IMR-90 (cell line): ENCODE measurements at regions not wholly inside any gene's neighbourhood (a gene's known extent, or its start where the extent isn't known, plus 50 kb on each side); places are given as distances from the start of the nearest gene placed in this dataset.

ENCODE experiments used
- ATAC-seq: fragments of 200-7000 bp; cut with Tn5 transposase; 2 replicates; pipeline ENCODE4 v1.9.1; 2020; ENCODE audit warnings: low read depth, mild to moderate bottlenecking, moderate library complexity
- BruUV-seq: library from RNA; stranded (reverse); fragments of 400-500 nt; replicated peaks from 2 replicates; lab custom pipeline; 2021; lab: Mats Ljungman, UMichigan
- CTCF ChIA-PET: fragments of 300-600 bp; formaldehyde crosslinking; extraction: SDS; loops from one replicate; lab custom pipeline; 2021; ENCODE audit warnings: antibody characterized with exemption; lab: Yijun Ruan, JAX
- POLR2A ChIA-PET: fragments of 300-600 bp; sonication (Branson Sonifier 250); formaldehyde crosslinking; loops from one replicate; lab custom pipeline; 2022; ENCODE audit warnings: antibody characterized with exemption; ENCODE audit not compliant: unreplicated experiment; lab: Charles Lee
- DNase-seq: peaks from one replicate; pipeline ENCODE4 v3.0.0; 2013
- H2AFZ ChIP-seq: replicated peaks from 2 replicates; pipeline ENCODE3; 2013; ENCODE audit warnings: low read length, mild to moderate bottlenecking; ENCODE audit not compliant: poor library complexity
- H2AK5ac ChIP-seq: 2 replicates; pipeline ENCODE4 v1.6.1; 2013; ENCODE audit warnings: low read depth, low read length, inconsistent platforms
- H2AK9ac ChIP-seq: replicated peaks from 2 replicates; pipeline ENCODE3; 2013; ENCODE audit warnings: mild to moderate bottlenecking, low read depth, low read length, moderate library complexity; ENCODE audit not compliant: poor library complexity
- H2BK120ac ChIP-seq: 2 replicates; pipeline ENCODE4 v1.6.1; 2013; ENCODE audit warnings: low read depth, low read length, inconsistent platforms
- H2BK15ac ChIP-seq: 3 replicates; pipeline ENCODE4 v1.6.1; 2013; ENCODE audit warnings: low read depth, low read length, inconsistent platforms
- H2BK20ac ChIP-seq: 2 replicates; pipeline ENCODE4 v1.6.1; 2013; ENCODE audit warnings: low read depth, mild to moderate bottlenecking, inconsistent platforms, low read length, moderate library complexity
- H2BK5ac ChIP-seq: 2 replicates; pipeline ENCODE4 v1.6.1; 2013; ENCODE audit warnings: mild to moderate bottlenecking, low read depth, low read length, inconsistent platforms; ENCODE audit not compliant: poor library complexity, severe bottlenecking
- H3K14ac ChIP-seq: replicated peaks from 2 replicates; pipeline ENCODE4 v1.6.1; 2013; ENCODE audit warnings: low read depth, low read length, inconsistent platforms
- H3K18ac ChIP-seq: 2 replicates; pipeline ENCODE4 v1.6.1; 2013; ENCODE audit warnings: low read depth, low read length, control low read depth
- H3K23ac ChIP-seq: 2 replicates; pipeline ENCODE4 v1.6.1; 2013; ENCODE audit warnings: low read depth, low read length, inconsistent platforms
- H3K27ac ChIP-seq: 2 replicates; pipeline ENCODE4 v1.5.1; 2013; ENCODE audit warnings: mild to moderate bottlenecking, control low read depth, low read length; ENCODE audit not compliant: insufficient read depth
- H3K27me3 ChIP-seq: 2 replicates; pipeline ENCODE4 v1.6.1; 2013; ENCODE audit warnings: low read length; ENCODE audit not compliant: control insufficient read depth, insufficient read depth
- H3K36me3 ChIP-seq: 2 replicates; pipeline ENCODE4 v1.6.1; 2013; ENCODE audit warnings: low read length, mixed read lengths; ENCODE audit not compliant: control insufficient read depth, insufficient read depth
- H3K4ac ChIP-seq: 2 replicates; pipeline ENCODE4 v1.6.1; 2013; ENCODE audit warnings: low read depth, low read length, inconsistent platforms
- H3K4me1 ChIP-seq: 2 replicates; pipeline ENCODE4 v1.6.1; 2013; ENCODE audit warnings: low read length, mixed read lengths; ENCODE audit not compliant: control insufficient read depth, insufficient read depth
- H3K4me2 ChIP-seq: 2 replicates; pipeline ENCODE4 v1.6.1; 2013; ENCODE audit warnings: low read depth, mild to moderate bottlenecking, control low read depth, low read length, moderate library complexity
- H3K4me3 ChIP-seq: 2 replicates; pipeline ENCODE4 v1.5.1; 2013; ENCODE audit warnings: low read depth, mild to moderate bottlenecking, control low read depth, low read length, moderate library complexity; ENCODE audit not compliant: insufficient read depth
- H3K56ac ChIP-seq: 2 replicates; pipeline ENCODE4 v1.6.1; 2013; ENCODE audit warnings: low read length, inconsistent platforms; ENCODE audit not compliant: insufficient read depth; ENCODE audit errors: extremely low read depth
- H3K79me1 ChIP-seq, 2 experiments: 2 replicates each; pipeline ENCODE4 v1.6.1; 2013; ENCODE audit warnings: low read length in 2 of 2, inconsistent platforms in 1 of 2, low read depth in 1 of 2
- H3K9ac ChIP-seq: 2 replicates; pipeline ENCODE4 v1.6.1; 2013; ENCODE audit warnings: low read depth, low read length, control low read depth
- H3K9me1 ChIP-seq: 2 replicates; pipeline ENCODE4 v1.6.1; 2013; ENCODE audit warnings: low read length, inconsistent platforms; ENCODE audit not compliant: insufficient read depth
- H3K9me3 ChIP-seq: 2 replicates; pipeline ENCODE4 v1.6.1; 2013; ENCODE audit warnings: low read length; ENCODE audit not compliant: control insufficient read depth, insufficient read depth
- H4K20me1 ChIP-seq: 2 replicates; pipeline ENCODE4 v1.6.1; 2013; ENCODE audit warnings: low read length, inconsistent platforms; ENCODE audit not compliant: insufficient read depth
- H4K5ac ChIP-seq: 2 replicates; pipeline ENCODE4 v1.6.1; 2013; ENCODE audit warnings: mild to moderate bottlenecking, low read depth, low read length, control low read depth
- H4K8ac ChIP-seq, 2 experiments: 2 replicates each; pipeline ENCODE4 v1.6.1; 2013; ENCODE audit warnings: low read depth in 2 of 2, low read length in 2 of 2, control low read depth in 1 of 2, inconsistent platforms in 1 of 2
- H4K91ac ChIP-seq: 2 replicates; pipeline ENCODE4 v1.6.1; 2013; ENCODE audit warnings: low read depth, low read length, inconsistent platforms; ENCODE audit not compliant: insufficient read depth
- MAFK ChIP-seq: IDR thresholded peaks from 2 replicates; pipeline ENCODE4 v1.6.1; 2012; ENCODE audit warnings: low read depth, low read length, improper control_type of control experiment
- MAZ ChIP-seq: IDR thresholded peaks from 2 replicates; pipeline ENCODE4 v1.6.1; 2012; ENCODE audit warnings: low read depth, mild to moderate bottlenecking, low read length, improper control_type of control experiment, moderate library complexity, borderline replicate concordance
- POLR2A ChIP-seq: IDR thresholded peaks from 2 replicates; pipeline ENCODE4 v1.6.1; 2012; ENCODE audit warnings: mild to moderate bottlenecking, low read depth, low read length
- RCOR1 ChIP-seq: IDR thresholded peaks from 2 replicates; pipeline ENCODE4 v1.6.1; 2012; ENCODE audit warnings: mild to moderate bottlenecking, low read length, improper control_type of control experiment; ENCODE audit not compliant: insufficient replicate concordance
- USF2 ChIP-seq: fragments of 150-350 bp; IDR thresholded peaks from 2 replicates; pipeline ENCODE4 v1.6.1; 2017; ENCODE audit warnings: mild to moderate bottlenecking, antibody characterized with exemption, low read length, low read depth
- WGBS, 2 experiments: methylation state at CpG; one replicate each; pipeline versions ENCODE4 v1.1.5 to v1.1.7; 2013; ENCODE audit warnings: missing lambda C conversion rate in 2 of 2; ENCODE audit not compliant: insufficient read length in 1 of 2; ENCODE audit errors: extremely low coverage in 2 of 2; 5-methylcytosine and 5-hydroxymethylcytosine counted together
- dilution Hi-C: fragments of 300-500 bp; cut with HindIII; formaldehyde crosslinking; loops from one replicate; pipeline ENCODE4 v1.14.3; 2018; ENCODE audit warnings: low sequenced_read_pairs; ENCODE audit not compliant: unreplicated experiment
- in situ Hi-C: fragments of 300-500 bp; cut with MboI; formaldehyde crosslinking; loops from 3 replicates; pipeline ENCODE4 v1.14.3; 2019; ENCODE audit warnings: low sequenced_read_pairs, inconsistent platforms, mixed read lengths
- intact Hi-C: fragments of 100-400 bp; cut with micrococcal nuclease; formaldehyde crosslinking; loops from 2 replicates; pipeline ENCODE4 v1.10.0; 2022

GRCh38 chr12:14310866-14311265 lies 54.6 kb upstream of the ATF7IP start:
- CTCF ChIA-PET, result no interaction called here
- H4K5ac ChIP-seq, result no peak overlapping the region
- H3K4me3 ChIP-seq, result no peak overlapping the region
- no peaks in the 10 kb centered on the region for H4K20me1 ChIP-seq
- no peak overlapping the region for H2AK9ac ChIP-seq
- H3K4me2 ChIP-seq, result no peak overlapping the region
- WGBS, 2 experiments, result no CpG with 5 or more reads among the region's 1 CpG
- no peak overlapping the region for H3K14ac ChIP-seq
- H3K56ac ChIP-seq, result no peak overlapping the region
- H3K9ac ChIP-seq, result no peak overlapping the region
- H3K18ac ChIP-seq, result no peak overlapping the region
- TF ChIP-seq MAZ (no peak), POLR2A (no peak), MAFK (no peak), USF2 (no peak), RCOR1 (no peak)
- H2BK20ac ChIP-seq, result no peak overlapping the region
- H3K27ac ChIP-seq, result no peak overlapping the region
- ATAC-seq, result no peak
- no peak overlapping the region for H3K23ac ChIP-seq
- H3K4ac ChIP-seq, result no peak overlapping the region
- DNase-seq, result no peak
- no peak overlapping the region for H2AFZ ChIP-seq
- H3K79me1 ChIP-seq, result no peaks in the 10 kb centered on the region
- BruUV-seq, result no TSS peak
- no peak overlapping the region for H2BK5ac ChIP-seq
- no peaks in the 10 kb centered on the region for H3K36me3 ChIP-seq
- no peak overlapping the region for H4K91ac ChIP-seq
- intact Hi-C loops (no loop called here), in situ Hi-C loops (no loop called here), dilution Hi-C loops (no loop called here)
- H3K4me1 ChIP-seq, result no peaks in the 10 kb centered on the region
- H3K27me3 ChIP-seq, result no peaks in the 10 kb centered on the region
- POLR2A ChIA-PET, result no interaction called here
- no peak overlapping the region for H2AK5ac ChIP-seq
- H2BK120ac ChIP-seq, result no peak overlapping the region
- H3K9me3 ChIP-seq, result no peaks in the 10 kb centered on the region
- no peak overlapping the region for H2BK15ac ChIP-seq
- H3K9me1 ChIP-seq, result no peaks in the 10 kb centered on the region
- H4K8ac ChIP-seq, result no peak overlapping the region
